Spleen (tissue), 11 donors: ENCODE measurements at regions not wholly inside any gene's neighbourhood (a gene's known extent, or its start where the extent isn't known, plus 50 kb on each side); places are given as distances from the start of the nearest gene placed in this dataset.
"Not testable (repeated sequence)": the region's sequence is repeated elsewhere in the genome, so short reads cannot be mapped to it uniquely, and the experiment has no call there.

Experiments used
- DNase-seq: peaks from one replicate; pipeline ENCODE4 v3.0.0-alpha.2; 2020
- H3K27ac ChIP-seq, 8 donors: fragments of 200-600 bp; sonication (generic) in 7 of 8; 1 replicate in 4 of 8; 2 replicates in 4 of 8; pipeline versions ENCODE4 v1.5.0 to v1.8.0; 2016 to 2021; ENCODE audit warnings: inconsistent platforms in 4 of 8, mild to moderate bottlenecking in 4 of 8, moderate library complexity in 1 of 8
- H3K27me3 ChIP-seq, 7 donors: fragments of 200-600 bp; sonication (generic) in 6 of 7; replicated peaks in 1 of 7; 1 replicate in 4 of 7; 2 replicates in 3 of 7; pipeline versions ENCODE4 v1.5.0 to v1.8.0; 2016 to 2021; ENCODE audit warnings: inconsistent platforms in 3 of 7, mild to moderate bottlenecking in 1 of 7
- H3K36me3 ChIP-seq, 6 donors: fragments of 200-600 bp; sonication (generic) in 5 of 6; 1 replicate in 4 of 6; 2 replicates in 2 of 6; pipeline versions ENCODE4 v1.5.0 to v1.8.0; 2016 to 2021; ENCODE audit warnings: inconsistent platforms in 2 of 6
- H3K4me1 ChIP-seq, 6 donors: fragments of 200-600 bp; sonication (generic) in 5 of 6; 1 replicate in 3 of 6; 2 replicates in 3 of 6; pipeline versions ENCODE4 v1.5.0 to v1.8.0; 2016 to 2021; ENCODE audit warnings: inconsistent platforms in 3 of 6
- H3K4me3 ChIP-seq, 8 donors: fragments of 200-600 bp; sonication (generic) in 7 of 8; 1 replicate in 4 of 8; 2 replicates in 4 of 8; pipeline versions ENCODE4 v1.5.0 to v1.8.0; 2016 to 2021; ENCODE audit warnings: inconsistent platforms in 4 of 8, mild to moderate bottlenecking in 4 of 8, moderate library complexity in 2 of 8
- H3K9me3 ChIP-seq, 8 donors: fragments of 200-600 bp; sonication (generic) in 7 of 8; 1 replicate in 4 of 8; 2 replicates in 4 of 8; pipeline versions ENCODE4 v1.5.0 to v1.8.0; 2016 to 2021; ENCODE audit warnings: inconsistent platforms in 4 of 8
- POLR2A ChIP-seq, 3 donors: fragments of 450-650 bp; IDR thresholded peaks; one replicate each; pipeline ENCODE4 v1.5.1; 2017; ENCODE audit warnings: antibody characterized with exemption in 3 of 3, mild to moderate bottlenecking in 1 of 3
- POLR2AphosphoS5 ChIP-seq, 3 donors: sonication (generic); formaldehyde crosslinking; IDR thresholded peaks; one replicate each; pipeline ENCODE4 v1.5.1; 2017; ENCODE audit warnings: antibody characterized with exemption in 3 of 3
- WGBS, 5 donors: extraction: QIAGEN DNeasy Blood & Tissue Kit in 3 of 5; methylation state at CpG; one replicate each; pipeline versions ENCODE4 v1.1.5 to v1.1.7; 2013 to 2018; 5-methylcytosine and 5-hydroxymethylcytosine counted together
- intact Hi-C: fragments of 100-400 bp; cut with DNase I; formaldehyde crosslinking; loops from one replicate; pipeline ENCODE4 v1.15.0; 2023; ENCODE audit warnings: low total_unique reads
- TF ChIP-seq, protein P1 (sequence below), 11 experiments: fragments of 200-600 bp in 7 of 11; fragments of 450-650 bp in 4 of 11; sonication (generic) in 4 of 11; IDR thresholded peaks in 8 of 11; conservative IDR thresholded peaks in 3 of 11; 1 replicate in 7 of 11; 2 replicates in 4 of 11; pipeline versions ENCODE4 v1.4.0 to v1.8.0; 2016 to 2021; ENCODE audit warnings: antibody characterized with exemption in 11 of 11, inconsistent platforms in 4 of 11, mild to moderate bottlenecking in 1 of 11
- donor health status: healthy with polysubstance abuse.
- donor health status: DM: no; HTN: no; CAD: no; lungs with moderate emphysema.
- donor health status: DM: no; HTN: no; CAD: no.
- donor health status: Bipolar disorder and iron deficiency.
- donor health status: healthy.
- donor health status: DM: no; HTN: no; CAD: no.
- donor health status: DM: yes; HTN: yes; CAD: no.

DNA sequence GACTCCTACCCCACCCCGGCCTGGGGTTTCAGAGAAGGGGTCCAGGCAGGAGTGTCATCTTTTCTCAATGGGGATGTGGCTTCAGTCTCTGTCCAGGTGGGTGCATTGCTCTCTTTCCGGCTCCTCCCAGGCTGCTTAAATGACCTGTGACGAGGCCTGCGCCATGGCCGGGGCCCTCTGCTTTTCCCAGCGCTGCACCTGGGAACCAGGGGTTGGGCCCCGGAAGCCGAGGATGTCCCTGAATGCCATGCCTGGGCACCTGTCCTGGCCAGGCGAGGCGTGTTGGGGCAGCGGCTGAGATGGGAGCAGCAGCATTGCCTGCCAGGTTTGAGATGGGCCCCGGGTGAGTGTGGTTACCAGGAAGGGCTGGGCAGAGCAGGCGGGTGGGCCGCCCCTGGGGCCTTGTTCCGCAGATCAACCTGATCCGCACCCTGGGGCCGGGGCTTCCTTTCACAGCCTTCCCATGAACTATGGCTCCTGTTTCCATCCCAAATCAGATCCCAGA is 147.4 kb downstream of the SEC14L1 start:
- H3K4me3 ChIP-seq = no peak overlapping the region
- no peak for DNase-seq
- peak overlapping the region in 6 of 8 donors; percentile 24 to 82 (median 68) for H3K27ac ChIP-seq
- no peaks in the 10 kb centered on the region for H3K9me3 ChIP-seq
- H3K4me1 ChIP-seq = peaks cover 7 to 53% (median 32%) of the 10 kb centered on the region in 6 donors
- H3K27me3 ChIP-seq = peaks cover 0 to 2% (median 0%) of the 10 kb centered on the region in 7 donors
- no peak for TF ChIP-seq POLR2AphosphoS5 (IDR thresholded peaks at IDR 0.05)
- TF ChIP-seq POLR2A (IDR thresholded peaks at IDR 0.05) = no peak
- TF ChIP-seq, protein P1, sequence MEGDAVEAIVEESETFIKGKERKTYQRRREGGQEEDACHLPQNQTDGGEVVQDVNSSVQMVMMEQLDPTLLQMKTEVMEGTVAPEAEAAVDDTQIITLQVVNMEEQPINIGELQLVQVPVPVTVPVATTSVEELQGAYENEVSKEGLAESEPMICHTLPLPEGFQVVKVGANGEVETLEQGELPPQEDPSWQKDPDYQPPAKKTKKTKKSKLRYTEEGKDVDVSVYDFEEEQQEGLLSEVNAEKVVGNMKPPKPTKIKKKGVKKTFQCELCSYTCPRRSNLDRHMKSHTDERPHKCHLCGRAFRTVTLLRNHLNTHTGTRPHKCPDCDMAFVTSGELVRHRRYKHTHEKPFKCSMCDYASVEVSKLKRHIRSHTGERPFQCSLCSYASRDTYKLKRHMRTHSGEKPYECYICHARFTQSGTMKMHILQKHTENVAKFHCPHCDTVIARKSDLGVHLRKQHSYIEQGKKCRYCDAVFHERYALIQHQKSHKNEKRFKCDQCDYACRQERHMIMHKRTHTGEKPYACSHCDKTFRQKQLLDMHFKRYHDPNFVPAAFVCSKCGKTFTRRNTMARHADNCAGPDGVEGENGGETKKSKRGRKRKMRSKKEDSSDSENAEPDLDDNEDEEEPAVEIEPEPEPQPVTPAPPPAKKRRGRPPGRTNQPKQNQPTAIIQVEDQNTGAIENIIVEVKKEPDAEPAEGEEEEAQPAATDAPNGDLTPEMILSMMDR (IDR thresholded peaks at IDR 0.05 in 8 of 11, conservative IDR thresholded peaks at IDR 0.05 in 3 of 11) = no peak
- intact Hi-C loops = no loop called here
- no peaks in the 10 kb centered on the region for H3K36me3 ChIP-seq
- 83 to 92% (median 91%) methylated on average over 4 to 17 of the region's 17 CpGs for WGBS, 5 donors

DNA sequence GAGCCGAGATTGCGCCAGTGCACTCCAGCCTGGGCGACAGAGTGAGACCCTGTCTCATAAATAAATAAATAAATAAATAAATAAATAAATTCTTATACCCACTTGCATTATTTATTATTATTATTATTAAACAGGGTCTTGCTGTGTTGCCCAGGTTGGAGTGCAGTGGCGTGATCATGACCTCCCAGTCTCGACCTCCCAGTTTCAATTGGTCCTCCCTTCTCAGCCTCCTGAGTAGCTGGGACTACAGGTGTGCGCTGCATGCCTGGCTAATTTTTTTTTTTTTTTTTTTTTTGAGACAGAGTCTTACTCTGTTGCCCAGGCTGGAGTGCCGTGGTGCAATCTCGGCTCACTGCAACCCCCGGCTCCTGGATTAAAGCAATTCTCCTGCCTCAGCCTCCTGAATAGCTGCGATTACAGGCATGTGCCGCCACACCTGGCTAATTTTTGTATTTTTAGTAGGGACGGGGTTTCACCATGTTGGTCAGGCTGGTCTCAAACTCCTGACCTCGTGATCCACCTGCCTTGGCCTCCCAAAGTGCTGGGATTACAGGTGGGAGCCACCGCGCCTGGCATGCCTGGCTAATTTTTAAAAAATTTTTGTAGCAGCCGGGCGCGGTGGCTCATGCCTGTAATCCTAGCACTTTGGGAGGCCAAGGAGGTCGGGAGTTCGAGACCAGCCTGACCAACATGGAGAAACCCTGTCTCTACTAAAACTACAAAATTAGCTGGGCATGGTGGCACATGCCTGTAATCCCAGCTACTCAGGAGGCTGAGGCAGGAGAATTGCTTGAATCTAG is 150.2 kb downstream of the SEC14L1 start:
- intact Hi-C loops, DNase-seq, H3K27ac ChIP-seq, H3K4me3 ChIP-seq, H3K9me3 ChIP-seq, H3K36me3 ChIP-seq, H3K27me3 ChIP-seq: not testable (repeated sequence)
- WGBS, 5 donors = 94 to 97% (median 94%) methylated on average over 20 of the region's 20 CpGs
- peaks cover 7 to 49% (median 25%) of the 10 kb centered on the region in 6 donors for H3K4me1 ChIP-seq

DNA sequence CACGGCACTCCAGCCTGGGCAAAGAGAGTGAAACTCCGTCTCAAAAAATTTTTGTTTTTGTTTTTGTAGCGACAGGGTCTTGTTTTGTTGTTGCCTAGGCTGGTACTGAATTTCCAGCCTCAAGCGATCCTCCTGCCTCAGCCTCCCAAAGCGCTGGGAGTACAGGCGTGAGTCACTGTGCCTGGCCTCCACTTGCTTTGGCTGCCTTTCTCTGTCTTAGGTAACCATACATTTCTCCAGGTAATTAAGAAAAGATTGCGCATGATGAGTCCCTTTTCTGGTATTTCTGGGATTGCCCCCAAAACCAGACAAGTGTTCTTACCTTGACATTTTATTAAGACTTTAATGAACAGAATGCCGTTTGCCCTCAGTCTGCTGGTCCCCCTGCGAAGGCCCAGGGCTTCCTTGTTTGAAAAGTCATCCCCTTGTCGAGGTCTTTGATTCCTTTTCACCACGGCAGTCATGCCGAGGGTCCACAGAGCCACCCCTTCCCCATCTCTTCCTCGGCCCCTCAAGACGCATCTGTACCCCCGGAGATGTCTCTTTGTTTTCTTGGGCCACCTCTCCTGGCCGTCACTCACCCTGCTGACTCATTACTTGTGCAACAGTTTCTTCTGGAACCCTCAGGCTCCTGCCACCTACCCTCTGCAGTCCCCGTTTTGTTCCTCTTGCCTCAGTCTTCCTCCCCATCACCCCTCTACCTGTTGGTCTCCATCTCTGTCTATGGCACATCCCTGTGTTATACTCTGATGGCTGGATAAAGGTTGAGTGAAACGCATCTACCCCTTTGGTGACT is 151.0 kb downstream of the SEC14L1 start:
- intact Hi-C loops = no loop called here

DNA sequence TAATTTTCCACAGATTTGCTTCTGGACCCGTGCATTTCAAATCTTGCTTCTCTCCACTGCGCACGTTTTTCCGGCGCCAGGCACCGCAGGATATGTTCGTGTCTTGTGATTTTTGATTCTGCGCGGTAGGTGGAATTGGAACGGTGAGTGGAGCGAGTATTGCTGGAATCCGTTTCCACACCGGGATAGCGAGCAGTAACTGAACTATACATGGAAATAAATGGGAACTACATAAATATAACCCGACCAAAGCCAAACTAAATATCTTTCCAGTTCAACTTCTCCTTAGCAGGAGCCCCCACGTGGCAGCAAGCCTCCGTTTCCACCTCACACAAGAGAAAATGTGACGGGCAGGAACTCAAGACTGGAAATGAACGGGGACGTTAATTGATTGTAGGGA is 154.0 kb downstream of the SEC14L1 start:
- intact Hi-C loops = no loop called here
- peaks cover 0 to 7% (median 0%) of the 10 kb centered on the region in 6 donors for H3K36me3 ChIP-seq
- 87 to 95% (median 91%) methylated on average over 20 of the region's 20 CpGs for WGBS, 5 donors

More for the DNA sequence above, 151.0 kb downstream of the SEC14L1 start:
- Histone ChIP-seq H3K36me3 (peaks cover 0 to 7% (median 0%) of the 10 kb centered on the region in 6 donors), H3K9me3 (no peaks in the 10 kb centered on the region), H3K27ac (no peak overlapping the region), H3K4me1 (peaks cover 7 to 40% (median 16%) of the 10 kb centered on the region in 6 donors), H3K27me3 (no peaks in the 10 kb centered on the region), H3K4me3 (no peak overlapping the region)
- WGBS, 5 donors = 86 to 94% (median 91%) methylated on average over 18 of the region's 18 CpGs
- no peak for DNase-seq
- TF ChIP-seq, protein P1 (IDR thresholded peaks at IDR 0.05 in 8 of 11, conservative IDR thresholded peaks at IDR 0.05 in 3 of 11) = no peak
- TF ChIP-seq POLR2A (IDR thresholded peaks at IDR 0.05) = no peak
- TF ChIP-seq POLR2AphosphoS5 (IDR thresholded peaks at IDR 0.05) = no peak

More for the DNA sequence above, 154.0 kb downstream of the SEC14L1 start:
- Histone ChIP-seq H3K9me3 (peaks cover 0 to 4% (median 0%) of the 10 kb centered on the region in 8 donors), H3K4me1 (peaks cover 0 to 12% (median 0%) of the 10 kb centered on the region in 6 donors), H3K27me3 (no peaks in the 10 kb centered on the region), H3K27ac (no peak overlapping the region), H3K4me3 (no peak overlapping the region)
- no peak for DNase-seq
- TF ChIP-seq, protein P1 (IDR thresholded peaks at IDR 0.05 in 8 of 11, conservative IDR thresholded peaks at IDR 0.05 in 3 of 11) = no peak
- TF ChIP-seq POLR2AphosphoS5 (IDR thresholded peaks at IDR 0.05) (no peak), POLR2A (IDR thresholded peaks at IDR 0.05) (no peak)
